Head of caudate nucleus (tissue), 42 donors: ENCODE measurements at regions not wholly inside any gene's neighbourhood (a gene's known extent, or its start where the extent isn't known, plus 50 kb on each side); places are given as distances from the start of the nearest gene placed in this dataset.

Source experiments
- DNase-seq, 42 donors: peaks; one replicate each; pipeline versions ENCODE4 v3.0.0 to v3.0.0-alpha.2; 2020 to 2021; ENCODE audit warnings: mixed read lengths in 7 of 42
- intact Hi-C: fragments of 100-400 bp; cut with DNase I; formaldehyde crosslinking; loops from one replicate; pipeline ENCODE4 v1.15.0; 2022

- DNase-seq = peak in 11 of 42 donors; percentile 6 to 37 (median 10)
- intact Hi-C loops = no loop called here
Measured at GRCh38 chr2:240219208-240219890, 78.9 kb upstream of the OTOS start.

- peak in 15 of 42 donors; percentile 13 to 73 (median 42) for DNase-seq
- intact Hi-C loops = no loop called here
Measured at GRCh38 chr2:240220371-240220770, 79.9 kb upstream of the OTOS start.

GRCh38 chr2:240223631-240224030, 83.2 kb upstream of the OTOS start:
- intact Hi-C loops = no loop called here
- DNase-seq = peak in 6 of 42 donors; percentile 1 to 12 (median 2)

- intact Hi-C loops = no loop called here
- DNase-seq = peak in 13 of 42 donors; percentile 2 to 53 (median 17)
Measured at GRCh38 chr2:240224676-240225075, 84.2 kb upstream of the OTOS start.

- intact Hi-C loops = no loop called here
- DNase-seq = peak in 11 of 42 donors; percentile 1 to 36 (median 10)
Measured at GRCh38 chr2:240225131-240225530, 84.7 kb upstream of the OTOS start.

- intact Hi-C loops = no loop called here
- peak in 9 of 42 donors; percentile 0 to 40 (median 8) for DNase-seq
Measured at GRCh38 chr2:240225660-240226475, 85.4 kb upstream of the OTOS start.

- intact Hi-C loops = no loop called here
- DNase-seq = peak in 8 of 42 donors; percentile 3 to 34 (median 12)
Measured at GRCh38 chr2:240226672-240227537, 86.4 kb upstream of the OTOS start.

- intact Hi-C loops = no loop called here
Measured at GRCh38 chr2:240227538-240228428, 87.3 kb upstream of the OTOS start.

GRCh38 chr2:240229005-240229404, 88.5 kb upstream of the OTOS start:
- intact Hi-C loops = no loop called here
- DNase-seq = no peak

More at GRCh38 chr2:240227538-240228428, 87.3 kb upstream of the OTOS start:
- peak in 9 of 42 donors; percentile 2 to 32 (median 10) for DNase-seq

GRCh38 chr2:240229603-240230235, 89.3 kb upstream of the OTOS start:
- intact Hi-C loops = no loop called here
- DNase-seq = peak in 6 of 42 donors; percentile 1 to 22 (median 6)

- DNase-seq = peak in 9 of 42 donors; percentile 0 to 32 (median 11)
- intact Hi-C loops = no loop called here
Measured at GRCh38 chr2:240230291-240230931, 90.0 kb upstream of the OTOS start.

- intact Hi-C loops = no loop called here
- peak in 14 of 42 donors; percentile 2 to 43 (median 13) for DNase-seq
Measured at GRCh38 chr2:240231838-240232244, 91.4 kb upstream of the OTOS start.

GRCh38 chr2:240232264-240232915, 91.9 kb upstream of the OTOS start:
- DNase-seq = peak in 12 of 42 donors; percentile 2 to 31 (median 12)

GRCh38 chr2:240232961-240233884, 92.8 kb upstream of the OTOS start:
- peak; percentile 73 to 94 (median 86) for DNase-seq
- intact Hi-C loops = loop anchor here (1.0 kb wide), 1 partner anchor 205 kb away; no protein-coding TSS in a partner anchor

More at GRCh38 chr2:240232264-240232915, 91.9 kb upstream of the OTOS start:
- intact Hi-C loops = no loop called here

GRCh38 chr2:240233885-240234502, 93.5 kb upstream of the OTOS start:
- intact Hi-C loops = loop anchor here (1.0 kb wide), 1 partner anchor 204 kb away; no protein-coding TSS in a partner anchor
- peak in 21 of 42 donors; percentile 1 to 45 (median 13) for DNase-seq
